Breast epithelium (tissue), 4 donors: ENCODE measurements at regions not wholly inside any gene's neighbourhood (a gene's known extent, or its start where the extent isn't known, plus 50 kb on each side); places are given as distances from the start of the nearest gene placed in this dataset.

Experiments
- DNase-seq, 2 donors: peaks; one replicate each; pipeline ENCODE4 v3.0.0-alpha.2; 2019; ENCODE audit warnings: low spot score in 2 of 2
- H3K27ac ChIP-seq, 2 donors: fragments of 200-600 bp; sonication (generic) in 1 of 2; one replicate each; pipeline ENCODE4 v1.5.1; 2016 to 2019; ENCODE audit warnings: mild to moderate bottlenecking in 1 of 2
- H3K27me3 ChIP-seq, 2 donors: fragments of 200-600 bp; sonication (generic) in 1 of 2; one replicate each; pipeline versions ENCODE4 v1.5.1 to v1.6.0; 2017 to 2019; ENCODE audit warnings: control low read depth in 1 of 2, mild to moderate bottlenecking in 1 of 2
- H3K36me3 ChIP-seq: fragments of 200-600 bp; one replicate; pipeline ENCODE4 v1.5.1; 2019
- H3K4me1 ChIP-seq, 2 donors: fragments of 200-600 bp; sonication (generic); one replicate each; pipeline ENCODE4 v1.5.1; 2016 to 2019; ENCODE audit warnings: control low read depth in 1 of 2
- H3K4me3 ChIP-seq, 3 donors: fragments of 200-600 bp; sonication (generic); 1 replicate in 2 of 3; 2 replicates in 1 of 3; pipeline ENCODE4 v1.5.1; 2016 to 2019; ENCODE audit warnings: mild to moderate bottlenecking in 3 of 3, moderate library complexity in 2 of 3
- H3K9me3 ChIP-seq, 2 donors: fragments of 200-600 bp; sonication (generic) in 1 of 2; one replicate each; pipeline ENCODE4 v1.5.1; 2016 to 2019; ENCODE audit warnings: control low read depth in 1 of 2
- CTCF ChIP-seq, 3 donors: fragments of 450-650 bp; IDR thresholded peaks; one replicate each; pipeline ENCODE4 v1.5.1; 2016 to 2017; ENCODE audit warnings: antibody characterized with exemption in 3 of 3, mild to moderate bottlenecking in 3 of 3, moderate library complexity in 3 of 3
- POLR2A ChIP-seq: fragments of 450-650 bp; IDR thresholded peaks from one replicate; pipeline ENCODE4 v1.6.1; 2016; ENCODE audit warnings: antibody characterized with exemption, mild to moderate bottlenecking, moderate library complexity
- POLR2AphosphoS5 ChIP-seq, 3 donors: sonication (generic); formaldehyde crosslinking; IDR thresholded peaks; one replicate each; pipeline ENCODE4 v1.6.1; 2017; ENCODE audit warnings: antibody characterized with exemption in 3 of 3
- intact Hi-C: fragments of 100-400 bp; cut with DNase I; formaldehyde crosslinking; loops from one replicate; pipeline ENCODE4 v1.15.1; 2023; ENCODE audit warnings: low total_unique reads

GRCh38 chr14:56412468-56413434 lies 166.8 kb upstream of the TMEM260 start:
- no peaks in the 10 kb centered on the region for H3K4me1 ChIP-seq
- no peak for TF ChIP-seq POLR2A
- H3K27me3 ChIP-seq: no peaks in the 10 kb centered on the region
- intact Hi-C loops: no loop called here
- H3K4me3 ChIP-seq: no peak overlapping the region
- H3K36me3 ChIP-seq: no peaks in the 10 kb centered on the region
- DNase-seq: no peak
- no peak overlapping the region for H3K27ac ChIP-seq
- no peaks in the 10 kb centered on the region for H3K9me3 ChIP-seq

DNA sequence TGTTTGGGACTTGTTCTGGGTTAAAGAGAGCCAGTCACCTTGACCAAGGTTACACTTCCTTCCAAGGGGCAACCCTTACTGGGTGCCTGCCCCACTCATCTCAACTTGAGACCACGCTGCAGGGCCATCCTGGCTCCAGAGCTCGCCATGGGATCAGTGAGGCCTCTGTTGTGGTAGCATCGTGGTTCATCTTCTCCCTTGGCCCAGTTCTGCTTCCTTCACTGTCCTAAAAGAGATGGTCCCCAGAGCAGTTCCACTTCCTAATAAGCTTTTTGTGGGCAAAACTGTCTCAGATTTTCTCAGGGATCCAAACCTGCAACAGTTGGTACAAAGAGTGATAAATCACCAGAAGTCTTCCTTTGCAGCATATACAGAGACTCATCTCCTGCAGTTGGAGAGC lies 165.9 kb upstream of the TMEM260 start:
- DNase-seq: no peak
- no peaks in the 10 kb centered on the region for H3K27me3 ChIP-seq
- intact Hi-C loops: no loop called here
- no peak for TF ChIP-seq CTCF (IDR thresholded peaks at IDR 0.05)
- TF ChIP-seq POLR2A: no peak
- no peak for TF ChIP-seq POLR2AphosphoS5 (IDR thresholded peaks at IDR 0.05)
- no peaks in the 10 kb centered on the region for H3K9me3 ChIP-seq
- no peak overlapping the region for H3K27ac ChIP-seq
- H3K36me3 ChIP-seq: no peaks in the 10 kb centered on the region
- no peaks in the 10 kb centered on the region for H3K4me1 ChIP-seq
- H3K4me3 ChIP-seq: no peak overlapping the region

- no peaks in the 10 kb centered on the region for H3K27me3 ChIP-seq
- intact Hi-C loops: no loop called here
- H3K4me1 ChIP-seq: no peaks in the 10 kb centered on the region
- DNase-seq: no peak
- no peak overlapping the region for H3K4me3 ChIP-seq
- no peak overlapping the region for H3K27ac ChIP-seq
- TF ChIP-seq CTCF (IDR thresholded peaks at IDR 0.05): no peak
- no peak for TF ChIP-seq POLR2A
- no peak for TF ChIP-seq POLR2AphosphoS5 (IDR thresholded peaks at IDR 0.05)
- H3K9me3 ChIP-seq: no peaks in the 10 kb centered on the region
- H3K36me3 ChIP-seq: no peaks in the 10 kb centered on the region
Measured at GRCh38 chr14:56414236-56414635, 165.4 kb upstream of the TMEM260 start.

DNA sequence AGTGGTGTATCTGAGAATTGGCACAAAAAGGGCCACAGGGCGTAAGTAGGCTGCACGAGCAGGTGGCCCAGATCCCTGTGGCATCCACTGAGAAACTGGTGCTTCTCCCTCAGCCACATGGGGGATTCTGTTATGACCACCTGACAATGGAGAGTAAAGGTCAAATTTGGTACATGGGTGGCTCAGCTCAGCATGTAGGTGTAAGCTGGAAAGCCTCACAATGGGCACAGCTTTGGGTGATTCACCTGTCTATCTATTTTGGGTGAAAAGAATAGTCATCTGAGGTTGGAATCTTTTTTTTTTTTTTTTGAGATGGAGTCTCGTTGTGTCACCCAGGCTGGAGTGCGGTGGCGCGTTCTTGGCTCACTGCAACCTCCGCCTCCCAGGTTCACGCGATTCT lies 163.4 kb upstream of the TMEM260 start:
- Histone ChIP-seq H3K36me3 (no peaks in the 10 kb centered on the region), H3K9me3 (no peaks in the 10 kb centered on the region), H3K4me1 (no peaks in the 10 kb centered on the region), H3K4me3 (no peak overlapping the region), H3K27me3 (no peaks in the 10 kb centered on the region), H3K27ac (no peak overlapping the region)
- intact Hi-C loops: no loop called here
- TF ChIP-seq POLR2AphosphoS5 (IDR thresholded peaks at IDR 0.05) (no peak), POLR2A (no peak), CTCF (IDR thresholded peaks at IDR 0.05) (no peak)
- no peak for DNase-seq

DNA sequence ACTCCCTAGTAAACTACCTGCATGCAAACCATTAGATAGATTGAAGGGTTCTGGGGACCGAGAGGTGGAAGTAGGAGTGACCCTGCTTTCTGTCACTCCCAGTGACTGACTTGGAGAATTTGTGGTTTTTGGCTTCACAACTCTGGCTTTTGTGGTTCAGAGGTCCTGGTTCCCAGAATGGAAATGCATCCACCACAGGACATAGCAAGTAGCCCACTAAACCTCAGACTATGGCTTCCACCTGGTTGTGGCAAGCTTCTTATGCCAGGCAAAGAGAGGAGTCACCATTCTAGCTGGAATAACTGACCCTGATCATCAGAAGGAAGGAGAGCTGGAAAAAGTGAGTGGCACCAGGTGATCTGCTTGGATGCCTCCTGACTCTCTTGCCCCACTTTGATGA lies 162.4 kb upstream of the TMEM260 start:
- no peaks in the 10 kb centered on the region for H3K27me3 ChIP-seq
- no peak overlapping the region for H3K27ac ChIP-seq
- TF ChIP-seq POLR2A: no peak
- TF ChIP-seq CTCF (IDR thresholded peaks at IDR 0.05): no peak
- TF ChIP-seq POLR2AphosphoS5 (IDR thresholded peaks at IDR 0.05): no peak
- H3K4me3 ChIP-seq: no peak overlapping the region
- H3K36me3 ChIP-seq: no peaks in the 10 kb centered on the region
- intact Hi-C loops: no loop called here
- no peaks in the 10 kb centered on the region for H3K9me3 ChIP-seq
- H3K4me1 ChIP-seq: no peaks in the 10 kb centered on the region
- no peak for DNase-seq
